Muscle of leg (tissue), 3 donors: ENCODE measurements at regions not wholly inside any gene's neighbourhood (a gene's known extent, or its start where the extent isn't known, plus 50 kb on each side); places are given as distances from the start of the nearest gene placed in this dataset.
"Not testable (repeated sequence)": the region's sequence is repeated elsewhere in the genome, so short reads cannot be mapped to it uniquely, and the experiment has no call there.

Experiments used
- DNase-seq: peaks from one replicate; pipeline ENCODE4 v3.0.0; 2013
- H3K27ac ChIP-seq: one replicate; pipeline ENCODE4 v1.5.1; 2013; ENCODE audit warnings: mild to moderate bottlenecking, low read length, control low read depth
- H3K27me3 ChIP-seq: one replicate; pipeline ENCODE4 v1.6.1; 2013; ENCODE audit warnings: low read length; ENCODE audit not compliant: control insufficient read depth, insufficient read depth
- H3K36me3 ChIP-seq: one replicate; pipeline ENCODE4 v1.6.1; 2013; ENCODE audit warnings: low read length; ENCODE audit not compliant: control insufficient read depth, insufficient read depth
- H3K4me1 ChIP-seq: one replicate; pipeline ENCODE4 v1.6.1; 2013; ENCODE audit warnings: low read length; ENCODE audit not compliant: control insufficient read depth, insufficient read depth
- H3K4me3 ChIP-seq: one replicate; pipeline ENCODE4 v1.5.1; 2013; ENCODE audit warnings: low read length, control low read depth
- H3K9me3 ChIP-seq: replicated peaks from 2 replicates; pipeline ENCODE4 v1.6.1; 2013; ENCODE audit warnings: low read depth, low read length; ENCODE audit not compliant: control insufficient read depth
- WGBS: methylation state at CpG from one replicate; pipeline ENCODE4 v1.1.5; 2013; ENCODE audit warnings: missing lambda C conversion rate; ENCODE audit not compliant: insufficient coverage; 5-methylcytosine and 5-hydroxymethylcytosine counted together

DNA sequence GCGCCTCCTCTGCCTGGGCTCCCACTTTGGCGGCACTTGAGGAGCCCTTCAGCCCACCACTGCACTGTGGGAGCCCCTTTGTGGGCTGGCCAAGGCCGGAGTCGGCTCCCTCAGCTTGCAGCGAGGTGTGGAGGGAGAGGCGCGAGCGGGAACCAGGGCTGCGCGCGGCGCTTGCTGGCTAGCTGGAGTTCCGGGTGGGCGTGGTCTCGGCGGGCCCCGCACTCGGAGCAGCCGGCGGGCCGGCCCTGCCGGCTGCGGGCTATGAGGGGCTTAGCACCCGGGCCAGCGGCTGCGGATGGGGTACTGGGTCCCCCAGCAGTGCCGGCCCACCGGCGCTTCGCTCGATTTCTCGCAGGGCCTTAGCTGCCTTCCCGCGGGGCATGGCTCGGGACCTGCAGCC, 344.5 kb downstream of the NYAP2 start:
- not testable (repeated sequence) for H3K27ac ChIP-seq, H3K4me1 ChIP-seq, H3K4me3 ChIP-seq, H3K9me3 ChIP-seq, DNase-seq, H3K27me3 ChIP-seq, H3K36me3 ChIP-seq
- 90% methylated on average over 35 of the region's 35 CpGs for WGBS

DNA sequence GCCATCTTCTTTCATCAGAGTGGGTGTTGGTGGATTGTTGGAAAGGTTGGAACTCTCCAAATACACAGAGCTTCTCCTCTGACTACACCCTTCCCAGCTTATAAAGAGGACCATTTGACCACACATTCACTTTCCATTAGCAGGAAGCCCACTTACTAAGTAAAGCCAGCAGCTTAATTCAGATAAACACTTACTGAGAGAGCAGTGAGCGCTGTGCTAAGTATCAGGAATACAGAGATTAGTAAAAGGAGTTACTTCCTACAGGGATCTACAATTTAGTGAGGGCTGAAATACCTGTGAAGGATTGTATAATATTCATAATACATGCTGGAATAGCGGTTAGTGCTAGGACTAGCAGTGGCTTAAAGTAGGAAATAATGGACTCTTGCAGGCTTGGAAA, 343.0 kb downstream of the NYAP2 start:
- 83% methylated on average over 1 of the region's 2 CpGs for WGBS
- no peaks in the 10 kb centered on the region for H3K36me3 ChIP-seq
- no peaks in the 10 kb centered on the region for H3K27me3 ChIP-seq
- H3K4me1 ChIP-seq, result no peaks in the 10 kb centered on the region
- H3K9me3 ChIP-seq, result no peaks in the 10 kb centered on the region
- DNase-seq, result no peak
- no peak overlapping the region for H3K4me3 ChIP-seq
- no peak overlapping the region for H3K27ac ChIP-seq

DNA sequence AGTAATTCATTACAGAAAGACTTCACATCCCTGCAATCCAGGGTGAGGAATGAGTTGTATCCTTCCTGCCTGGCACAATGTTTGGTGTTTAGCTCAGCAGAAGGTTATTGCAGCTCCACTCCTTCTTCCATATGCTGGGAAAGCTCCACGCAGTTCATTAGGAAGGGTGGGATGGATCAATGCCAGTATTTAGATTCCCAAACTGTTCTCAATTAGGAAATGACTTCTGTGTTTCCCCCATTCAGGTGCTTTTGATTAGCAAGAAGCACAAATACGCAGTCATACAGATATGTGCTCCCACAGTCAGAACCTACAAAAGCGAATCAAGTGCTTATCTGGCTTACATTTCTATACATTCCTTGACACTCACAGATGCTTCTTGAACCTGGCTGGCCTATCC, 340.6 kb downstream of the NYAP2 start:
- peak; percentile 52 for DNase-seq
- Histone ChIP-seq H3K4me1 (no peaks in the 10 kb centered on the region), H3K36me3 (no peaks in the 10 kb centered on the region), H3K9me3 (no peaks in the 10 kb centered on the region), H3K4me3 (no peak overlapping the region), H3K27me3 (no peaks in the 10 kb centered on the region), H3K27ac (no peak overlapping the region)
- 40% methylated on average over 1 of the region's 3 CpGs for WGBS

GRCh38 chr2:225739328-225739727, 339.8 kb downstream of the NYAP2 start:
- H3K9me3 ChIP-seq, result no peaks in the 10 kb centered on the region
- no peak overlapping the region for H3K4me3 ChIP-seq
- DNase-seq, result no peak
- H3K27me3 ChIP-seq, result no peaks in the 10 kb centered on the region
- no peaks in the 10 kb centered on the region for H3K36me3 ChIP-seq
- WGBS, result no CpG with 5 or more reads among the region's 2 CpGs
- no peaks in the 10 kb centered on the region for H3K4me1 ChIP-seq
- no peak overlapping the region for H3K27ac ChIP-seq

- Histone ChIP-seq H3K27ac (no peak overlapping the region), H3K36me3 (no peaks in the 10 kb centered on the region), H3K27me3 (no peaks in the 10 kb centered on the region), H3K4me3 (no peak overlapping the region), H3K4me1 (no peaks in the 10 kb centered on the region), H3K9me3 (no peaks in the 10 kb centered on the region)
- WGBS, result no CpG with 5 or more reads among the region's 1 CpG
- no peak for DNase-seq
These were observed 339.2 kb downstream of the NYAP2 start for GRCh38 chr2:225738735-225739134.

DNA sequence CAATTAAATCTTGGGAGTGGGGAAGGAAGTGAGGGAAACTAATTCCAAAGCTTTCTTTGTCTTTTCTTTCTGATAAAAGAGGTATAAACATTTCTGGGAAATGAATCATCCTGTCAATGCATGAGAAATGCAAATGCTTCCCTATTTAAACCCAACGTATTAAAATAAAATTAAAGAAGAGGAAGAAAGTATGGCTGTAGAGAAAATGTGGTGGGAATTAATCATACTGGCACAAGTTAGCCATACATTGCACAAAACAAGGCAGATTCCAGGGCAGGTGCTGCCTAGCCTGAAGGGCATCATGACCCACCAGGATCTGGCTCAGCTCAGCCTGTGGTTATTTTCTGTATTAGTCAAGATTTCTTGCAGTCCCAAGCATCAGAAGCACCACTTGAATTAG, 338.0 kb downstream of the NYAP2 start:
- H3K9me3 ChIP-seq, result no peaks in the 10 kb centered on the region
- no peak overlapping the region for H3K27ac ChIP-seq
- no peaks in the 10 kb centered on the region for H3K4me1 ChIP-seq
- no peak for DNase-seq
- WGBS, result no CpG with 5 or more reads among the region's 1 CpG
- no peak overlapping the region for H3K4me3 ChIP-seq
- H3K36me3 ChIP-seq, result no peaks in the 10 kb centered on the region
- H3K27me3 ChIP-seq, result no peaks in the 10 kb centered on the region

GRCh38 chr2:225735844-225736243, 336.3 kb downstream of the NYAP2 start:
- Histone ChIP-seq H3K36me3 (no peaks in the 10 kb centered on the region), H3K4me1 (no peaks in the 10 kb centered on the region), H3K27ac (no peak overlapping the region), H3K27me3 (no peaks in the 10 kb centered on the region), H3K9me3 (no peaks in the 10 kb centered on the region), H3K4me3 (no peak overlapping the region)
- DNase-seq, result peak; percentile 86
- no CpG with 5 or more reads among the region's 3 CpGs for WGBS

- Histone ChIP-seq H3K27me3 (no peaks in the 10 kb centered on the region), H3K9me3 (no peaks in the 10 kb centered on the region), H3K27ac (no peak overlapping the region), H3K4me1 (no peaks in the 10 kb centered on the region), H3K4me3 (no peak overlapping the region), H3K36me3 (no peaks in the 10 kb centered on the region)
- WGBS, result 71% methylated on average over 3 of the region's 3 CpGs
- no peak for DNase-seq
These were observed 326.2 kb downstream of the NYAP2 start for GRCh38 chr2:225725726-225726125.
